NCI-H1105 (cell line): ENCODE measurements at regions not wholly inside any gene's neighbourhood (a gene's known extent, or its start where the extent isn't known, plus 50 kb on each side); places are given as distances from the start of the nearest gene placed in this dataset.

Experiments used
- DNase-seq: peaks from one replicate; lab custom pipeline; 2025; lab: John Stamatoyannopoulos, UW

GRCh38 chr12:30090258-30090657 is 306.5 kb upstream of the TMTC1 start:
- no peak for DNase-seq

- no peak for DNase-seq
Observed at GRCh38 chr12:30088259-30088995, 304.7 kb upstream of the TMTC1 start.

DNA sequence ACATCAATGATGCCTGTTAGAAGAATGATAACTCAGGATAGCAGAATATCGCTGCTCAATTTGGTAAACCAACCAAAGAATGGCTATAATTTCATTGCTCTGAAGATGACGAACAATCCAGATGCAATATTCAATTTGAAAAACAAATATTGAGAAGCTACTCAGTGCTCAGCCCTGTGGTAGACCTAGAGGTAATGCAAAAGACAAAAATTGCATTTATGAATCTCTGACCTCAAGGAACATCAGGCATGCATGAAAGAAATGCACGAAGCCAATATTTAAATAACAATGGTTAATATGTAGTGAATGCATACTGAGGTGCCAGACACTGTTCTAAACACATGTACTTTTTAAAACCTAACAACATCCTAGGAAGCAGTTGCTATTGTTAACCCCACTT is 298.6 kb upstream of the TMTC1 start:
- DNase-seq, result no peak

DNA sequence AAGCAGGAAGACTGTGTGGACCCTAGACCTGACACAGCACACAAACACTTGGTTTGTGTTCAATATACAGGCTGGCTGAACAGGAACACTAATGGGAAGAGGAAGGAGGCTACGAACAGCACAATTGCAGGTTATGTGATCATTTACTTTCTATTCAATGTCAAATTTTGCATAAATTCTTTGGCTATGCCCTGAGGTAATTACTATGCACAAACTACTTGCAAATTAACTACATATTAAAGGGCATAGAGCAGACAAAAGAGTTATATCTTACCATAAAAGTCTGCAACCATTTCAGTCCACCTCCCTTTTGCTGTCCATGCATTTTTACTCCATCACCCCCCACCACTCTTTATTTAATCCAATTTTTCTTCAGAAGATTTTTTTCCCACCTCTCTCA is 291.2 kb upstream of the TMTC1 start:
- no peak for DNase-seq

DNA sequence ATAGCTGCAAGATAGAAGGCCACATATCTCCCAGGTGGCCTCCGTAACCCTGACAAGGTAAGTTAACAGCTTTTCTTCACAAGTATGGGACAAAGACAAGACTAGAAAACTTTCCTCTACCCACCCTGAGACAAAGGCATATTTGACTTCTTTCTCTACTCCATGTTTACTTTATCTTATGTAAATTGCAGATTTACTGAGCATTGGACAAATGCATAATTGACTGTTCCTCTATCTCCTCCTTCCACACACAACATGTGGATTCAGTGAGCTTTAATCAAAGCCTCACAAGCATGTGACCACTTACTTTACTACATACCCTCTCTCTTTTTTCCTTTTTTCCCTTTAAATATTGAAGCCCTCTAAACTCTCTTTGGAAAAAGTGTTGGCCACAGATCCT is 289.1 kb upstream of the TMTC1 start:
- no peak for DNase-seq

GRCh38 chr12:30067146-30067545 is 283.4 kb upstream of the TMTC1 start:
- DNase-seq, result no peak

DNA sequence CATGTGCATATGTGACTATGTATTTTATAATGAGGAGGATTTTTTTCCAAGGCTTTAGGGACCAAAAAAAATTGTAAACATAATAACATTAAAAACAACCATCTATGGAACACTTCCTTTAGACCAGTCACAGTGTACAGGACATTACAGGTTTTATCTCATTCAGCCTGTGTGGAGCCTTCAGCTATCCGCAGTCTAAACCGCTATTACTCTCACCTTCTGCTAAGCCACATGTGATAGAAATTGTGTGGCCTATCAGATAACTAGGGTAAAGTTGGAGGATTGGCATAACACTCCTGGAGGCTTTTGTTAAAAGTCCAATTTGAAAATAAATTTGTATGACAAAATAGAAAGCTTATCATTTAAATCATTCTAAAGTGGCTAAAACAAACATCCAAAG is 281.2 kb upstream of the TMTC1 start:
- no peak for DNase-seq

DNA sequence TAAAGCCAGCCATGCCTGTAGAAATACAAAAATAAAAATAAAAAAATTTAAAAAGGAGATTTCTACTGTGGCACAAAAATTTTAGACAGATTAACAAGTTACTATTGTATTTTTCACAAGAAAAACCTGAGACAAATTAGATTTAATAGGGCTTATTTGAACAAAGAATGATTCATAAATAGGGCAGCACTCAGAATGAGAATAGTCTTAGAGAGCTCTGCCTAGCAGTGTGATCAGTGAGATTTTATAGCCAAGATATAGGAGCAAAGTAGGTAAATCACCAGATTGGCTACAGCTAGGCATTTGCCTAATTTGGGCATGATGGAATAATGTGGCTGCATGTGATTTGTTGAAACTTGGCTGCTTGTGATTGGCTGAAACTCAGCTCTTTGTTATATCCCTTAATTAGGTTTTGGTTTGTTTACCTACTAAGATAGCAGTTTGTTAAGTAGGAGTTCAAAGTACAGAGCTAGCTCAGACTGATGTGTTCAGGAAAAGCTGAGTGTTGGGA is 279.7 kb upstream of the TMTC1 start:
- no peak for DNase-seq

DNA sequence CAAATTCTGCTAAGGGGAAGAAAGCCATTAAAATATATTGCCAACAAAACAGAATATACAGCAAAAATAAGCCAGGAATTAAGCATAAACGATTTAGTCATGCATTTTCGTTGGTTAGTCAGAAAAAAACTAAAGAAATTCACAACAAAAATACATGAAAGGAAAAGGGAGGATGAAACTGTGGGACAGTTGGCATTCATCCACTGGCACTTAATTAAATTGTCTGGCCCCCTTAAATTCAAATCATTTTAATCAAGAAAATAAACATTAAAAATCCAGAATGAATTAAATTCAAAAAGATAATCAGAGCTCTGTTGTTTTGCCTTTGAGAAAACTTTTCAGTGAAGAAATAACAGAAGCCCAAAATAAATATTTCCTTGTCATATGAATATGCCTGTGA is 264.6 kb upstream of the TMTC1 start:
- no peak for DNase-seq

DNA sequence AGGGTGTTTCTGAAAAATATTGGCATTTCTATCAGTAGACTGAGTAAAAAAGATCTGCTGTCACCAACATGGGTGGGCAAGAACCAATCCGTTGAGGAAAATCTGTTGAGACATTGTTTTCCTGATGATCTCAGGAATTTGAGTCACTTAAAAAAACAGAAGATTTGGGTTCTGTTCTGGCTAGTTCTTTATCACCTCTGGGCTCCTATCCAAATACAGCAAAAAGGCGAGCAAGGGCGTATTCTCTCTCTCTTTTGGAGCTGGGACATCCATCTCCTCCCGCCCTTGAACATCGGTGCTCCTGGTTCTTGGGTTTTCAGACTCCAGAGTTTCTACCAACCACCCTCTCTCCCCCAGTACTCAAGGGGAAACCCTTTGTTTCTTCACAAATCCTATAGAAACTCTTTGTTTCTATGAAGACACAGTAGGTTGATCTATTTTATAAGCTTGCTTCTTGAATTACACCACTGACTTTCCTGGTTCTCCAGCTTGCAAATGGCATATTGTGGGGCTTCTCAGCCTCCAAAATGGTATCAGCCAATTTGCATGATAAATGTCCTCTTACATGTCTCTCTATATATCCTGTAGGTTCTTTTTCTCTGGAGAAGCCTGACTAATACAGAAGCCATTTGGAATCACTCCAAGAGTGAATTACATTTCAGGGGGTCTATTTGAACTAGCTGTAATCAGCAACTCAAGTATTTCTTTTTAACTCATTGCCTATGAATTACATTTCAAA is 263.9 kb upstream of the TMTC1 start:
- peak; percentile 88 for DNase-seq

DNA sequence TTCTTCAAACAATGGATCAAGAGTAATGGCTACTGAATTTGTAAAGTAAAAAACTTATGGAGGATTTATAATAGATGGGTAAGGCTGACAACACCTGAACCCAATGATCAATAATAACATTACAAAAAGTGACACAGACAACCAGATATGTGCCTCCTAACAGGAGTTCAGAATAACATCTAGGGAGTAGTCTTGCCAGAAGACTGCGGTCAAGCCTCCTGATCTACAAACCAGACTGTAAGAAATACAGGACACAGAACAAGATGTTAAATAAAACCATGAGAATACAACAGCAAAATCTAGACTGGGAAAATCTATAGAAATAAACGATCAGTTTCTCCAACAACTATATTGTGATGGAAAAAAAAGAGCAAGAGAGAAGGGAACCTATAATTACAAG is 262.6 kb upstream of the TMTC1 start:
- DNase-seq, result no peak

DNA sequence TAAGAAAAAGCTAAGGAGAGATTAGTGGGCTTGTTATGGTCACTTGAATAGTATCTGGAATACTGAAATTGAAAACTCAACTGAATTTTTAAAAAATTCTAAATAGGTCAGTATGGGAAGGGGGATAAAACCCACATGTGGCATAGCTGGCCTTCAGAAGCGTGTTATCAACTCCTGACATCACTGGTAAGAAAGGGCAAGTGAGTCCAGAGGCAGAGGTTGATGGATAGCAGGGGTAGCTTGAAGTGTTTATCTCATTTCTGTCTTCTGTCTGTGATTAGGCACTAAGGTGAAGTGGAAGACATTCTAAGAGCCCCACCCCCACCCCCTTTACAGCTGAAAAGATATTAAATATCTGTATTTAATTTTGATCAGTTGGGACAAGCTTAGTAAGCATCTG is 261.4 kb upstream of the TMTC1 start:
- DNase-seq, result no peak

- DNase-seq, result no peak
Observed at GRCh38 chr12:30044206-30044605, 260.5 kb upstream of the TMTC1 start.

DNA sequence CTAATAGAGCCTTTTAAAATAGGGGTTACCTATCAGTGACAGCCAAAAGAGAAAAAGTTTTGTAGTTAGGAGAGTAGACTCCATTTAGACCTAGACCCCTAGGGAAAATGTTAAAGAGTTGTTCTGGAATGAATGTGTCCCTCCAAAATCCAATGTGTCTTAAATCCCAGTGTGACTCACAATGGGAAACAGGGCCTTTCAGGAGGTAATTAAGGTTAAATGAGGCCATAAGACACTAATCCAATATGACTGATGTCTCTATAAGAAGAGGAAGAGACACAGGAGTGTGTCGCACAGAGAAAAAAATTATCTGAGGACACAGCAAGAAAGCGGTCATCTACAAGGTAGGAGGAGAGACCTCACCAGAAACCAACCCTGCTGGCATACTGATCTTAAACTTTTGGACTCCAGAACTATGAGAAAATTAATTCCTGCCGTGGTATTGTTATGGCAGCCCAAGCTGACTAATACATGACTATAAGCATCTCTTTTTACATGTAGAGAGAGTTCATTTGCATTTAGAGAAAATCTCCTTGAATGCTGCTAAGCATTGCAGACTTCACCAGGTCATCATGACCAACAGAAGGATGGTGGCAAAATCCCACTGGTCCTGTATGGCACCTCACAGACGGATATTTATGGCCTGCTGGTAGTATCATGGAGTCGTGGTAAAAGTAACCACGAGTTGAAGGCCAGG is 259.6 kb upstream of the TMTC1 start:
- no peak for DNase-seq

DNA sequence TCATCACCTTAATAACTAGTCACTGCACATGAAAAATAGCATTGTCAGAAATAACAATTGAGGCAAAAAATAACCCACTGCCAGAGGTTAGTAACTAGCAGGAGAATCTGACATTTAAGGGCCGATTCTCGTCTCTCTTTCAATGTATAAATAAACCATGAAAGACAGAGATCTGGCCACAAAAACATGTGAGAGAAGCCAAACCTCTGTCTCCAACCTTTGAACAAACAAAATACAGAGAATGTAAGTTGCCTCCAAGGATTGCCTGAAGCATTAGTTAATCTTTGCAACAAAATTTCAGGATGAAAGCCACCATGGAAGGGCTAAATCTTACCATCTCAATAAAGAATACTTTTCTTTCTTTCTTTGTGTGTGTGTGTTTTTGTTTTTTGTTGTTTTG is 257.4 kb upstream of the TMTC1 start:
- no peak for DNase-seq

DNA sequence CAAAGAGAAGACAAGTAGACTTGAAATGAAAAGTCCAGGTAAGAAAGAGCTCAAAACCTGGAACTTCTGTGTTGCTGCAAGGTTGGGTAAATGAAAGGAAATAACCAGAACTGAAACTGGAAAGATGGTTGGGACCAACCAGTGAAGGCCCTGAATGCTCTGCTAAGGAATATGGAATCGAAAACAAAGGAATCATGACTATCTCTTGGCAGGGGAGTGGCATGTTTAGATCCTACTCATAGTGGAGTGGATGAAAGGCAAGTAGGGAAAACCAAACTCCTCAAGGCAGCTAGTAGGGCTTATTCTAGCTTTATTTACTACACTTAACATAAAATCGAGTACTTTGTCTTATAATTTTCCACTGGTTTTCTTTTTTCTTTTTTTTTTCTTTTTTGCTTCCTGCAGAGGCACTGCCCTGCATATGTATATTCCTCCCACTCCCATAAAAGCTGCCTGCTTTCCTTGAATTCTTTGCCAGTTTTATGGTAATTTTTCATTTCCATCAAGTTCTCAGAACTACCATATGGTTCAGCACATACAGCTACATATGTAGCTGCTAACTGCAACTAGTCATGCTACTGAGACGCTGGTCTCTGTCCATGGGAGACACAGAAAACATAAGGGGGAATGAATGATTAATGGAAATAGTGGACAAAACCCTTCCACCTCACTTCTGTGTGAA is 247.1 kb upstream of the TMTC1 start:
- no peak for DNase-seq

DNA sequence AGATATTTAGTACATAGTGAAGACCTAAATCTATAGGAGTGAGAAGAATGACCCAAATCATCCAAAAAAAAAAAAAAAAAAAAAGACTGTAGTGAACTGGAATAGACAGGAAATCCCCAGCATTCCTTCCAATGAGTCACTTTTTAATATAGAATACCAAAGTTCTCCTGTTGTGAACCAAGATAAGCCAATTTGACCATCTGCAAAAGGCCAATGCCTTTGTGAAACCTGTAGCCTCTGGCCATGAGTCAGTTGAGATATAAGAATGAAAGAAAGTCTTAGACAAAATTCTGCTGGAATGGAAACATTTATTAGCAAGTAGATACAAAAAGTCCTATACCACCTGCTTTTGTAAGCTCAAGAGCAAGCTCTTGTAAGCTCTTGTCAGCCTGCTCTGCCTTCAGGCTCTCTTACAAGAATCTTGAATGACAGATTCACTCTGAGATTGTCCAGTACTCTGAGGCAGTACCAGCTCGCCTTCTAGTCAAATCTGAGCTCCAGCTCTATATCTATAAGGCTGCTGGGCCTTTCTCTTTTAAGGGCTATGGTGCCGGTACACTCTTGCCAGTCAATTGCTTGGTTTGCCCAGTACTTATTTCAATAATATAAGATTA is 243.0 kb upstream of the TMTC1 start:
- no peak for DNase-seq

GRCh38 chr12:30025317-30025716 is 241.6 kb upstream of the TMTC1 start:
- no peak for DNase-seq

- DNase-seq, result no peak
Observed at GRCh38 chr12:30023186-30023585, 239.4 kb upstream of the TMTC1 start.

DNA sequence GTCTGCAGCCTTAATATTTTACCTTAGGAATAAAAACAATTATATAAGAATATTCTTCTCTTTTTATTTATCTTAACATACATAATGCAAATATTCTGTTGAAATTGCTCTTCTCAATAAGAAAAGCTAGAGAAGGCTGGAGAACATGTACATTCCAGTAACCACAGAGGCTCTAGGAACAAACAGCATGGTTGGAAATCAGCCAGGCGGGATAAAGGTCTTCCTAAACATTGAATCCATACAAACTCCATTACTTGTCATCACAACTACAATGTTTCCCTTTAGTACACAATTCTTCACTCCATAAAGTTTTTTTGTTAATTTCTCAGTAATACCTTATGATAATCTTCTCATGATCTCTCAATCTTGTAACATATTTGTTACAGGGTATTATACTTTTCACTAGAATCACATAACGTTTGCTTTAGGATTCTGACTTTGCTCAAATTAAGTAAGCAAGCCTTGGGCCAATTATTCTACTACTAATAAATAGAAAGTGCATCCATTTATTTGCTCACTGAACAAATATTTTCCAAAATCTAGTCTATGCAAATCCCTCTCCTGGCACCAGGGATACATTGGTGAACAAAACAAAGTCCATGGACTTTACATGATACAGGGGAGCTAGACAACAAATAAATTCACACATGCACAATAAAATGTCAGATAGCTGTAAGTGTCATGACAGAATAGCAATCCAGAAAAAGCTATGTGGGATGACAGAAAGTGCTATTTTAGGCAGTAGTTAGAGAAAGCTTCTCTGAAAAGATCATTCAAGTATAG is 237.5 kb upstream of the TMTC1 start:
- no peak for DNase-seq
